Suppressor macrophage treated with lipopolysaccharide for 4 hours (primary cell): ENCODE measurements at regions not wholly inside any gene's neighbourhood (a gene's known extent, or its start where the extent isn't known, plus 50 kb on each side); places are given as distances from the start of the nearest gene placed in this dataset.

ENCODE experiments used
- DNase-seq: peaks from one replicate; pipeline ENCODE4 v3.0.0-alpha.2; 2020

- DNase-seq, result no peak
Observed at GRCh38 chr6:93821953-93822352, 402.6 kb upstream of the EPHA7 start.

- no peak for DNase-seq
Observed at GRCh38 chr6:93820465-93821082, 401.2 kb upstream of the EPHA7 start.

GRCh38 chr6:93819189-93819588 is 399.8 kb upstream of the EPHA7 start:
- DNase-seq, result no peak

GRCh38 chr6:93817937-93818336 is 398.6 kb upstream of the EPHA7 start:
- DNase-seq, result no peak

GRCh38 chr6:93806409-93807270 is 387.3 kb upstream of the EPHA7 start:
- DNase-seq, result no peak

GRCh38 chr6:93801101-93801847 is 381.9 kb upstream of the EPHA7 start:
- no peak for DNase-seq

GRCh38 chr6:93799226-93799625 is 379.9 kb upstream of the EPHA7 start:
- DNase-seq, result no peak

GRCh38 chr6:93794166-93794565 is 374.8 kb upstream of the EPHA7 start:
- DNase-seq, result no peak

GRCh38 chr6:93792746-93793145 is 373.4 kb upstream of the EPHA7 start:
- DNase-seq, result no peak

- no peak for DNase-seq
Observed at GRCh38 chr6:93790981-93791380, 371.6 kb upstream of the EPHA7 start.

GRCh38 chr6:93789532-93789931 is 370.2 kb upstream of the EPHA7 start:
- no peak for DNase-seq

GRCh38 chr6:93787841-93788240 is 368.5 kb upstream of the EPHA7 start:
- no peak for DNase-seq

GRCh38 chr6:93786474-93787330 is 367.3 kb upstream of the EPHA7 start:
- no peak for DNase-seq

- no peak for DNase-seq
Observed at GRCh38 chr6:93785694-93786030, 366.3 kb upstream of the EPHA7 start.

- peak; percentile 8 for DNase-seq
Observed at GRCh38 chr6:93784794-93785693, 365.7 kb upstream of the EPHA7 start.

- no peak for DNase-seq
Observed at GRCh38 chr6:93779086-93779841, 359.9 kb upstream of the EPHA7 start.

- no peak for DNase-seq
Observed at GRCh38 chr6:93759190-93759589, 339.8 kb upstream of the EPHA7 start.

GRCh38 chr6:93751969-93752368 is 332.6 kb upstream of the EPHA7 start:
- DNase-seq, result no peak

- no peak for DNase-seq
Observed at GRCh38 chr6:93749930-93750329, 330.6 kb upstream of the EPHA7 start.

- no peak for DNase-seq
Observed at GRCh38 chr6:93749191-93749590, 329.8 kb upstream of the EPHA7 start.

GRCh38 chr6:93746892-93747291 is 327.5 kb upstream of the EPHA7 start:
- DNase-seq, result no peak
